ENCODE measurements at regions not wholly inside any gene's neighbourhood (a gene's known extent, or its start where the extent isn't known, plus 50 kb on each side); places are given as distances from the start of the nearest gene placed in this dataset.
"Not testable (repeated sequence)": the region's sequence is repeated elsewhere in the genome, so short reads cannot be mapped to it uniquely, and the experiment has no call there.

GRCh38 chr13:85982102-85982501 is 182.9 kb upstream of the SLITRK6 start:
- no peak overlapping the region for H3K4me3 ChIP-seq (ENCODE audit: low read depth, low read length)
- no peak for TF ChIP-seq CTCF (IDR thresholded peaks at IDR 0.05; ENCODE audit: low read depth, low read length)

GRCh38 chr13:85980447-85980846 is 181.2 kb upstream of the SLITRK6 start:
- not testable (repeated sequence) for H3K4me3 ChIP-seq (ENCODE audit: low read depth, low read length)

- no peak for TF ChIP-seq CTCF (IDR thresholded peaks at IDR 0.05; ENCODE audit: low read depth, low read length)
- H3K4me3 ChIP-seq (ENCODE audit: low read depth, low read length), result no peak overlapping the region
Measured at GRCh38 chr13:85976242-85976641, 177.0 kb upstream of the SLITRK6 start.

GRCh38 chr13:85974608-85975366 is 175.6 kb upstream of the SLITRK6 start:
- no peak overlapping the region for H3K4me3 ChIP-seq (ENCODE audit: low read depth, low read length)
- no peak for TF ChIP-seq CTCF (IDR thresholded peaks at IDR 0.05; ENCODE audit: low read depth, low read length)

- no peak for TF ChIP-seq CTCF (IDR thresholded peaks at IDR 0.05; ENCODE audit: low read depth, low read length)
- no peak overlapping the region for H3K4me3 ChIP-seq (ENCODE audit: low read depth, low read length)
Measured at GRCh38 chr13:85970727-85971126, 171.5 kb upstream of the SLITRK6 start.

GRCh38 chr13:85969331-85969730 is 170.1 kb upstream of the SLITRK6 start:
- H3K4me3 ChIP-seq (ENCODE audit: low read depth, low read length), result no peak overlapping the region
- no peak for TF ChIP-seq CTCF (IDR thresholded peaks at IDR 0.05; ENCODE audit: low read depth, low read length)

- H3K4me3 ChIP-seq (ENCODE audit: low read depth, low read length), result no peak overlapping the region
- no peak for TF ChIP-seq CTCF (IDR thresholded peaks at IDR 0.05; ENCODE audit: low read depth, low read length)
Measured at GRCh38 chr13:85935868-85936467, 136.7 kb upstream of the SLITRK6 start.
